Loucy (cell line): ENCODE measurements at regions not wholly inside any gene's neighbourhood (a gene's known extent, or its start where the extent isn't known, plus 50 kb on each side); places are given as distances from the start of the nearest gene placed in this dataset.
"Not testable (repeated sequence)": the region's sequence is repeated elsewhere in the genome, so short reads cannot be mapped to it uniquely, and the experiment has no call there.

ENCODE experiments used
- H2AFZ ChIP-seq: fragments of 200-600 bp; sonication (generic); 2 replicates; pipeline ENCODE4 v1.6.0; 2016; ENCODE audit warnings: antibody characterized with exemption, mild to moderate bottlenecking, low read length, moderate library complexity
- H3F3A ChIP-seq: fragments of 200-600 bp; 2 replicates; pipeline ENCODE4 v1.6.0; 2016; ENCODE audit warnings: antibody characterized with exemption, low read depth, mild to moderate bottlenecking
- H3K27me3 ChIP-seq: fragments of 200-600 bp; sonication (generic); 2 replicates; pipeline ENCODE4 v1.6.1; 2014; ENCODE audit warnings: low read length, mild to moderate bottlenecking; ENCODE audit not compliant: insufficient read depth, poor library complexity, severe bottlenecking
- H3K36me3 ChIP-seq: fragments of 200-600 bp; sonication (generic); 2 replicates; pipeline ENCODE4 v1.6.1; 2016; ENCODE audit warnings: low read length; ENCODE audit not compliant: insufficient read depth
- H3K4me1 ChIP-seq: fragments of 200-600 bp; sonication (generic); 2 replicates; pipeline ENCODE4 v1.5.1; 2014; ENCODE audit warnings: low read length, mild to moderate bottlenecking; ENCODE audit not compliant: insufficient read depth, poor library complexity, severe bottlenecking
- H3K4me2 ChIP-seq: fragments of 200-600 bp; sonication (generic); 2 replicates; pipeline ENCODE4 v1.6.0; 2014; ENCODE audit warnings: antibody characterized with exemption, low read length, low read depth, mild to moderate bottlenecking; ENCODE audit not compliant: poor library complexity, severe bottlenecking
- H3K4me3 ChIP-seq: fragments of 200-600 bp; sonication (generic); 2 replicates; pipeline ENCODE4 v1.5.1; 2014; ENCODE audit warnings: low read length, mild to moderate bottlenecking, mixed read lengths; ENCODE audit not compliant: poor library complexity, severe bottlenecking
- H3K79me2 ChIP-seq: fragments of 200-600 bp; sonication (generic); 2 replicates; pipeline ENCODE4 v1.6.1; 2014; ENCODE audit warnings: low read length; ENCODE audit not compliant: insufficient read depth
- H3K9ac ChIP-seq: fragments of 200-600 bp; sonication (generic); 2 replicates; pipeline ENCODE4 v1.6.0; 2014; ENCODE audit warnings: mild to moderate bottlenecking, low read depth, low read length, moderate library complexity; ENCODE audit not compliant: poor library complexity, severe bottlenecking
- H3K9me2 ChIP-seq: fragments of 200-600 bp; sonication (generic); replicated peaks from 2 replicates; pipeline ENCODE4 v1.6.1; 2016; ENCODE audit warnings: low read depth, low read length, mixed read lengths
- H3K9me3 ChIP-seq: fragments of 200-600 bp; sonication (generic); 2 replicates; pipeline ENCODE4 v1.6.1; 2014; ENCODE audit warnings: mild to moderate bottlenecking, antibody characterized with exemption, low read length, low read depth; ENCODE audit not compliant: insufficient read depth
- H4K20me1 ChIP-seq: fragments of 200-600 bp; sonication (generic); 2 replicates; pipeline ENCODE4 v1.6.0; 2014; ENCODE audit warnings: antibody characterized with exemption, low read length, mild to moderate bottlenecking; ENCODE audit not compliant: insufficient read depth, poor library complexity, severe bottlenecking
- CTCF ChIP-seq: fragments of 200-600 bp; sonication (generic); conservative IDR thresholded peaks from 2 replicates; pipeline ENCODE4 v1.5.1; 2014; ENCODE audit warnings: mild to moderate bottlenecking, antibody characterized with exemption, low read length
- EZH2phosphoT487 ChIP-seq: fragments of 200-600 bp; IDR thresholded peaks from 2 replicates; pipeline ENCODE4 v1.6.1; 2018; ENCODE audit warnings: antibody characterized with exemption, mild to moderate bottlenecking, moderate library complexity, borderline replicate concordance

GRCh38 chr6:130724089-130724488, 103.1 kb upstream of the SMLR1 start:
- no peaks in the 10 kb centered on the region for H3K36me3 ChIP-seq
- no peaks in the 10 kb centered on the region for H3K9me3 ChIP-seq
- H4K20me1 ChIP-seq: no peaks in the 10 kb centered on the region
- no peaks in the 10 kb centered on the region for H3K9me2 ChIP-seq
- H3K4me3 ChIP-seq: no peak overlapping the region
- no peak overlapping the region for H3K9ac ChIP-seq
- no peaks in the 10 kb centered on the region for H3F3A ChIP-seq
- TF ChIP-seq CTCF (no peak), EZH2phosphoT487 (no peak)
- H3K79me2 ChIP-seq: no peaks in the 10 kb centered on the region
- H3K27me3 ChIP-seq: peaks cover 18% of the 10 kb centered on the region
- H3K4me1 ChIP-seq: peaks cover 5% of the 10 kb centered on the region
- H2AFZ ChIP-seq: no peak overlapping the region
- H3K4me2 ChIP-seq: no peak overlapping the region

- H3K36me3 ChIP-seq: no peaks in the 10 kb centered on the region
- no peaks in the 10 kb centered on the region for H3K79me2 ChIP-seq
- H3K4me1 ChIP-seq: peaks cover 5% of the 10 kb centered on the region
- no peaks in the 10 kb centered on the region for H3F3A ChIP-seq
- no peak overlapping the region for H2AFZ ChIP-seq
- TF ChIP-seq CTCF: no peak
- no peak for TF ChIP-seq EZH2phosphoT487
- H3K4me2 ChIP-seq: no peak overlapping the region
- H3K9me3 ChIP-seq: no peaks in the 10 kb centered on the region
- no peaks in the 10 kb centered on the region for H4K20me1 ChIP-seq
- H3K9ac ChIP-seq: no peak overlapping the region
- peaks cover 5% of the 10 kb centered on the region for H3K27me3 ChIP-seq
- H3K9me2 ChIP-seq: no peaks in the 10 kb centered on the region
- H3K4me3 ChIP-seq: no peak overlapping the region
Measured at GRCh38 chr6:130725551-130725950, 101.7 kb upstream of the SMLR1 start.

GRCh38 chr6:130728064-130728463, 99.1 kb upstream of the SMLR1 start:
- H3K36me3 ChIP-seq, H3K9me2 ChIP-seq, H4K20me1 ChIP-seq, H3K27me3 ChIP-seq, H2AFZ ChIP-seq, H3K9me3 ChIP-seq, H3K4me2 ChIP-seq, H3K9ac ChIP-seq, H3F3A ChIP-seq, H3K4me3 ChIP-seq, H3K4me1 ChIP-seq, H3K79me2 ChIP-seq: not testable (repeated sequence)

- TF ChIP-seq EZH2phosphoT487 (no peak), CTCF (no peak)
- H3K36me3 ChIP-seq: no peaks in the 10 kb centered on the region
- H3K9ac ChIP-seq: no peak overlapping the region
- H3K79me2 ChIP-seq: no peaks in the 10 kb centered on the region
- H3F3A ChIP-seq: no peaks in the 10 kb centered on the region
- no peaks in the 10 kb centered on the region for H3K9me2 ChIP-seq
- no peak overlapping the region for H3K4me3 ChIP-seq
- H3K9me3 ChIP-seq: no peaks in the 10 kb centered on the region
- H2AFZ ChIP-seq: no peak overlapping the region
- H3K4me2 ChIP-seq: no peak overlapping the region
- no peaks in the 10 kb centered on the region for H3K4me1 ChIP-seq
- no peaks in the 10 kb centered on the region for H4K20me1 ChIP-seq
- peaks cover 4% of the 10 kb centered on the region for H3K27me3 ChIP-seq
Measured at GRCh38 chr6:130730600-130730999, 96.6 kb upstream of the SMLR1 start.
